ENCODE measurements at regions not wholly inside any gene's neighbourhood (a gene's known extent, or its start where the extent isn't known, plus 50 kb on each side); places are given as distances from the start of the nearest gene placed in this dataset.
"Not testable (repeated sequence)": the region's sequence is repeated elsewhere in the genome, so short reads cannot be mapped to it uniquely, and the experiment has no call there.

- no peak for DNase-seq (ENCODE audit: low read depth)
Observed at GRCh38 chr7:81833401-81833800, 63.6 kb upstream of the HGF start.

DNA sequence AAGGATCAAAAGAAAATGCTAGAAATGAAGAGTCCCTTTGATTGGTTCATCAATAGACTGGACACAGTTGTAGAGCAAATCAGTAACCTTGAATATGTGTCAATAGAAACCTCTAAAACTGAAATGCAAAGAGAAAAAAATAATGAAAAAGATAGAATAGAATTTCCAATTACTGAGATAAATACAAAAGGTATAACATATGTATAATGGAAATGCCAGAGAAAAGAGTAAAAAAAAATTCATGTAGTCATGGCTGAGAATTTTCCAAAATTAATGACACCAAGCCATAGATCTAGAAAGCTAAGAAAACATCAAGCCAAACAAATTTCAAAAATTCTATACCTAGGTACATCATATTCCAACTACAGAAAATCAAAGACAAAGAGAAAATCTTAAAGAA is 62.0 kb upstream of the HGF start:
- no peak for DNase-seq (ENCODE audit: low read depth)

GRCh38 chr7:81829511-81829910 is 59.7 kb upstream of the HGF start:
- not testable (repeated sequence) for DNase-seq (ENCODE audit: low read depth)

GRCh38 chr7:81822811-81823210 is 53.0 kb upstream of the HGF start:
- DNase-seq (ENCODE audit: low read depth) = no peak

GRCh38 chr7:81819861-81820260 is 50.0 kb upstream of the HGF start:
- no peak for DNase-seq (ENCODE audit: low read depth)

Measured in Daoy (cell line).